Suprapubic skin (tissue), 4 donors: ENCODE measurements at regions not wholly inside any gene's neighbourhood (a gene's known extent, or its start where the extent isn't known, plus 50 kb on each side); places are given as distances from the start of the nearest gene placed in this dataset.

Source experiments
- DNase-seq, 2 donors: peaks; one replicate each; pipeline ENCODE4 v3.0.0-alpha.2; 2019; ENCODE audit warnings: low spot score in 2 of 2
- H3K27ac ChIP-seq: fragments of 200-600 bp; sonication (generic); one replicate; pipeline ENCODE4 v1.5.1; 2019
- H3K27me3 ChIP-seq: fragments of 200-600 bp; sonication (generic); one replicate; pipeline ENCODE4 v1.5.1; 2019
- H3K36me3 ChIP-seq: fragments of 200-600 bp; sonication (generic); one replicate; pipeline ENCODE4 v1.5.1; 2019
- H3K4me1 ChIP-seq: fragments of 200-600 bp; sonication (generic); one replicate; pipeline ENCODE4 v1.5.1; 2019
- H3K4me3 ChIP-seq: fragments of 200-600 bp; sonication (generic); one replicate; pipeline ENCODE4 v1.5.1; 2019; ENCODE audit warnings: mild to moderate bottlenecking
- H3K9me3 ChIP-seq: fragments of 200-600 bp; sonication (generic); one replicate; pipeline ENCODE4 v1.5.1; 2019
- EP300 ChIP-seq: sonication (generic); formaldehyde crosslinking; IDR thresholded peaks from one replicate; pipeline ENCODE4 v1.6.1; 2017; ENCODE audit warnings: antibody characterized with exemption
- POLR2A ChIP-seq, 2 donors: fragments of 450-650 bp; IDR thresholded peaks; one replicate each; pipeline ENCODE4 v1.6.1; 2017; ENCODE audit warnings: antibody characterized with exemption in 2 of 2, mild to moderate bottlenecking in 2 of 2, moderate library complexity in 2 of 2
- POLR2AphosphoS5 ChIP-seq, 3 donors: sonication (generic); formaldehyde crosslinking; IDR thresholded peaks; one replicate each; pipeline ENCODE4 v1.6.1; 2017; ENCODE audit warnings: antibody characterized with exemption in 3 of 3
- WGBS: methylation state at CpG from one replicate; pipeline ENCODE4 v1.1.5; 2018; 5-methylcytosine and 5-hydroxymethylcytosine counted together
- TF ChIP-seq, protein P1 (sequence below), 2 donors: fragments of 200-600 bp in 1 of 2; fragments of 450-650 bp in 1 of 2; sonication (generic) in 1 of 2; IDR thresholded peaks; one replicate each; pipeline ENCODE4 v1.5.1; 2016 to 2019; ENCODE audit warnings: antibody characterized with exemption in 2 of 2, mild to moderate bottlenecking in 1 of 2, moderate library complexity in 1 of 2

- H3K27me3 ChIP-seq = no peaks in the 10 kb centered on the region
- no peak overlapping the region for H3K4me3 ChIP-seq
- TF ChIP-seq POLR2AphosphoS5 (IDR thresholded peaks at IDR 0.05) (no peak), POLR2A (IDR thresholded peaks at IDR 0.05) (no peak), EP300 (no peak)
- TF ChIP-seq, protein P1, sequence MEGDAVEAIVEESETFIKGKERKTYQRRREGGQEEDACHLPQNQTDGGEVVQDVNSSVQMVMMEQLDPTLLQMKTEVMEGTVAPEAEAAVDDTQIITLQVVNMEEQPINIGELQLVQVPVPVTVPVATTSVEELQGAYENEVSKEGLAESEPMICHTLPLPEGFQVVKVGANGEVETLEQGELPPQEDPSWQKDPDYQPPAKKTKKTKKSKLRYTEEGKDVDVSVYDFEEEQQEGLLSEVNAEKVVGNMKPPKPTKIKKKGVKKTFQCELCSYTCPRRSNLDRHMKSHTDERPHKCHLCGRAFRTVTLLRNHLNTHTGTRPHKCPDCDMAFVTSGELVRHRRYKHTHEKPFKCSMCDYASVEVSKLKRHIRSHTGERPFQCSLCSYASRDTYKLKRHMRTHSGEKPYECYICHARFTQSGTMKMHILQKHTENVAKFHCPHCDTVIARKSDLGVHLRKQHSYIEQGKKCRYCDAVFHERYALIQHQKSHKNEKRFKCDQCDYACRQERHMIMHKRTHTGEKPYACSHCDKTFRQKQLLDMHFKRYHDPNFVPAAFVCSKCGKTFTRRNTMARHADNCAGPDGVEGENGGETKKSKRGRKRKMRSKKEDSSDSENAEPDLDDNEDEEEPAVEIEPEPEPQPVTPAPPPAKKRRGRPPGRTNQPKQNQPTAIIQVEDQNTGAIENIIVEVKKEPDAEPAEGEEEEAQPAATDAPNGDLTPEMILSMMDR (IDR thresholded peaks at IDR 0.05) = no peak
- WGBS = 86% methylated on average over 2 of the region's 2 CpGs
- DNase-seq = no peak
- H3K4me1 ChIP-seq = no peaks in the 10 kb centered on the region
- no peaks in the 10 kb centered on the region for H3K36me3 ChIP-seq
- H3K9me3 ChIP-seq = no peaks in the 10 kb centered on the region
- H3K27ac ChIP-seq = no peak overlapping the region
Observed at GRCh38 chr9:106724566-106724965, 138.4 kb upstream of the ZNF462 start.

DNA sequence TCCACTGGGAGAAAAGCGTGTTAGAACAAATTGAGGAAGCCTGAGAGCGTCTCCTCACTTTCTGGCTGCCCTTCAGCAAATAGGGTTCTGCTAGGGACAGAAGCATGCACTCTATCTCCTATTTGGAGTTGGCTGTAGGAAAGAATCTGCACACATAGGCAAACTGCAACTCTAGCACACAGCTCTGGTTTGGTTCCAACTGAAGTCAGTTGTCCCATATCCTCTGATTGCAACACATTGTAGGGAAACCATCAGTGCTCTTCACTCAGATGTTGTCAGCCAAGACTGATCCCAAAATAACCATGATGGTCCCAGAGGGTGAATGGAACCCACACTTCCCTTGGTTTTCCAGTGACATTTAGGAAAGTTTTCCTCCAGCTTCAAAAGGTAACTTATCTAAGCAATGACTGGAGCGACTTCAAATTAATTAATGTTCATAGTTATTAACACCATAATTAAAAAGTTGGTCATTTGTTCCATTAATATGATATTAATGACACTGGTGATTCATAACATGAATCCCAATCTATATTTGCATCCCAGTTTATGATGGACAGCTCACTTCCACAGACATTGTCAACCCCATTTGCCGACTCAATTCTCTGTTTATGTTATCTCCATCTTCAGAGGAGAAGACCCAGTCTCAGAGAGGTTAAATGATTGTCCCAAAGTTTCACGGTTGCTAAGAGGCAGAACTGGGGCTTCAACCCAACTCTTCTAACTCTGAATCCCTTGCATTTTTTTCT, 136.7 kb upstream of the ZNF462 start:
- Histone ChIP-seq H3K4me3 (no peak overlapping the region), H3K9me3 (no peaks in the 10 kb centered on the region), H3K4me1 (no peaks in the 10 kb centered on the region), H3K27me3 (no peaks in the 10 kb centered on the region), H3K36me3 (no peaks in the 10 kb centered on the region), H3K27ac (no peak overlapping the region)
- WGBS = 86% methylated on average over 5 of the region's 5 CpGs
- no peak for TF ChIP-seq POLR2A (IDR thresholded peaks at IDR 0.05)
- TF ChIP-seq, protein P1 (IDR thresholded peaks at IDR 0.05) = no peak
- TF ChIP-seq EP300 = no peak
- TF ChIP-seq POLR2AphosphoS5 (IDR thresholded peaks at IDR 0.05) = no peak
- no peak for DNase-seq

DNA sequence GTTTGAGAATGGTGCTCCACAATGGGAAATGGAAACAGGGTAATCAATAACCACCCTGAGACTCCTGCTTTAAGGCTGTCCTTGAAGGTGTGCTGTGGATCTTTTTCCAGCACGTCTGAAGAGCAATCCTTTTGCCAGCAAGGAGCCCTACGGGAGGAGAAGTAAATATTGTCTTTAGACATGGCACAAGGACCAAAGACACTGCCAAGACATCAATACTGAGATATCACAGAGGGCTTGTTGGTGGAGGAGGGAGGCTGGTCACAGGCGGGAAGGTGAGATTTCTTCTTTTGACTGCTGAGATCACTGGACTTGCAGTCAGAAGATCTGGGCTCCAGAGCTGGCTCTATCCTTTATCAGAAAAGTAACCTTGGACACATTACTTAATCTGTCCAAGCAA, 135.0 kb upstream of the ZNF462 start:
- H3K27me3 ChIP-seq = no peaks in the 10 kb centered on the region
- no peaks in the 10 kb centered on the region for H3K4me1 ChIP-seq
- 66% methylated on average over 3 of the region's 3 CpGs for WGBS
- no peak overlapping the region for H3K27ac ChIP-seq
- H3K36me3 ChIP-seq = no peaks in the 10 kb centered on the region
- DNase-seq = no peak
- H3K9me3 ChIP-seq = no peaks in the 10 kb centered on the region
- no peak overlapping the region for H3K4me3 ChIP-seq
- TF ChIP-seq POLR2A (IDR thresholded peaks at IDR 0.05) (no peak), POLR2AphosphoS5 (IDR thresholded peaks at IDR 0.05) (no peak), EP300 (no peak)
- TF ChIP-seq, protein P1 (IDR thresholded peaks at IDR 0.05) = no peak

DNA sequence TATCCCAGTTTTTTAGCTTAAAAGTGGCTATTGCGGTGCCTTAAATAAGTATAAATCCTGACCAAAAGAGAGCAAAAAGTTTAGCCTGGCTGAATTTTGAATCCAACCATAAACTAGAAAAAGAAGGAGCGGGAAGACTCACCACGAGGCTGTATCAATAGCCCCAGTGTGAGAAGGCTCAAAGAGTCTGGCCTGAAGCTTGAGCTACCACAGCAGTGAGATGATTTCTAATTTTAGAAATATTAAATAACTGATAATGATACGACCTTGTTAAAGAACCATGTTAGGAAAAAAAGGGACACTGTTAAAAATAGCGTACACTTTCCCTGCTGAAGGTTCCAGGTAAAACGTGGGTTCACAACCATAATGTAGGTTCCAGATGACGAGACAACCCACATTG, 134.1 kb upstream of the ZNF462 start:
- Histone ChIP-seq H3K36me3 (no peaks in the 10 kb centered on the region), H3K27ac (no peak overlapping the region), H3K4me3 (no peak overlapping the region), H3K27me3 (no peaks in the 10 kb centered on the region), H3K4me1 (no peaks in the 10 kb centered on the region), H3K9me3 (no peaks in the 10 kb centered on the region)
- 86% methylated on average over 7 of the region's 7 CpGs for WGBS
- DNase-seq = no peak
- TF ChIP-seq POLR2AphosphoS5 (IDR thresholded peaks at IDR 0.05) = no peak
- TF ChIP-seq, protein P1 (IDR thresholded peaks at IDR 0.05) = no peak
- no peak for TF ChIP-seq POLR2A (IDR thresholded peaks at IDR 0.05)
- no peak for TF ChIP-seq EP300

DNA sequence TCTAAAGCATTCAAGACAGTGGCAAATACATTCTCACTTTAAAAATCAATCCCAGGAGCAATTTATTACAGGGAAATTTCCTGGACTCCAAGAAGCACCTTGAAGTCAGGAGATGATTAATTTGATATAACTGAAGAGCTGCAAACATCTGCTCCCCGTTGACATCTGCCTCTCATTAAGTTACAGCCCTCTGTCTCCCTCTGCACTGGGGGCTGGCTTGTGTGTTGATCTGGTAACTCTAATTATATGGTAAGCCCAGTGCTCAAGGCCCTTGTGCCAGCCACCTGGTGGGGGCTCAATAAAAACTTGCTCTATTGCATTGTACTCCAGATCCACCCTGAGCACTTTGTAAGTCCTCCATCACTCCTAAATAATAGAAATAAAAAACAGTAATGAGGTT, 131.1 kb upstream of the ZNF462 start:
- H3K27ac ChIP-seq = no peak overlapping the region
- no peaks in the 10 kb centered on the region for H3K27me3 ChIP-seq
- H3K4me3 ChIP-seq = no peak overlapping the region
- no peaks in the 10 kb centered on the region for H3K36me3 ChIP-seq
- no peaks in the 10 kb centered on the region for H3K4me1 ChIP-seq
- H3K9me3 ChIP-seq = no peaks in the 10 kb centered on the region
- WGBS = 21% methylated on average over 1 of the region's 1 CpG
- TF ChIP-seq, protein P1 (IDR thresholded peaks at IDR 0.05) = no peak
- TF ChIP-seq POLR2A (IDR thresholded peaks at IDR 0.05) (no peak), POLR2AphosphoS5 (IDR thresholded peaks at IDR 0.05) (no peak), EP300 (no peak)
- DNase-seq = no peak
